Right renal cortex interstitium (tissue), 3 donors: ENCODE measurements at regions not wholly inside any gene's neighbourhood (a gene's known extent, or its start where the extent isn't known, plus 50 kb on each side); places are given as distances from the start of the nearest gene placed in this dataset.
"Not testable (repeated sequence)": the region's sequence is repeated elsewhere in the genome, so short reads cannot be mapped to it uniquely, and the experiment has no call there.

Experiments used
- DNase-seq, 3 donors: peaks; one replicate each; pipeline ENCODE4 v3.0.0-alpha.2; 2013; ENCODE audit warnings: low read depth in 3 of 3, low spot score in 2 of 3

GRCh38 chr2:238712011-238712410 is 135.9 kb upstream of the TWIST2 start:
- DNase-seq, result no peak

GRCh38 chr2:238713198-238713826 is 134.6 kb upstream of the TWIST2 start:
- no peak for DNase-seq

- no peak for DNase-seq
These were observed 133.8 kb upstream of the TWIST2 start for GRCh38 chr2:238714038-238714528.

- DNase-seq, result no peak
These were observed 131.7 kb upstream of the TWIST2 start for GRCh38 chr2:238716171-238716570.

- DNase-seq, result no peak
These were observed 131.3 kb upstream of the TWIST2 start for GRCh38 chr2:238716585-238716984.

- DNase-seq, result no peak
These were observed 130.8 kb upstream of the TWIST2 start for GRCh38 chr2:238717084-238717483.

GRCh38 chr2:238719641-238720040 is 128.2 kb upstream of the TWIST2 start:
- DNase-seq, result no peak

GRCh38 chr2:238720232-238720672 is 127.6 kb upstream of the TWIST2 start:
- no peak for DNase-seq

- DNase-seq, result no peak
These were observed 125.7 kb upstream of the TWIST2 start for GRCh38 chr2:238722181-238722580.

- no peak for DNase-seq
These were observed 125.0 kb upstream of the TWIST2 start for GRCh38 chr2:238722883-238723282.

- not testable (repeated sequence) for DNase-seq
These were observed 124.1 kb upstream of the TWIST2 start for GRCh38 chr2:238723740-238724320.

- no peak for DNase-seq
These were observed 123.2 kb upstream of the TWIST2 start for GRCh38 chr2:238724728-238725127.

GRCh38 chr2:238725298-238725697 is 122.6 kb upstream of the TWIST2 start:
- no peak for DNase-seq

GRCh38 chr2:238726670-238727584 is 121.0 kb upstream of the TWIST2 start:
- DNase-seq, result no peak

- no peak for DNase-seq
These were observed 120.1 kb upstream of the TWIST2 start for GRCh38 chr2:238727585-238728329.

- no peak for DNase-seq
These were observed 119.3 kb upstream of the TWIST2 start for GRCh38 chr2:238728330-238729260.

- no peak for DNase-seq
These were observed 118.5 kb upstream of the TWIST2 start for GRCh38 chr2:238729261-238729935.

- no peak for DNase-seq
These were observed 117.8 kb upstream of the TWIST2 start for GRCh38 chr2:238730001-238730669.

- DNase-seq, result no peak
These were observed 117.0 kb upstream of the TWIST2 start for GRCh38 chr2:238730881-238731280.
